Fibroblast of the aortic adventitia (primary cell): ENCODE measurements at regions not wholly inside any gene's neighbourhood (a gene's known extent, or its start where the extent isn't known, plus 50 kb on each side); places are given as distances from the start of the nearest gene placed in this dataset.

Experiments
- DNase-seq: peaks from one replicate; pipeline ENCODE4 v3.0.0-alpha.2; 2010; ENCODE audit warnings: low read depth
- H3K4me3 ChIP-seq: 2 replicates; pipeline ENCODE4 v1.5.1; 2011; ENCODE audit warnings: low read depth, mild to moderate bottlenecking, control low read depth, low read length, moderate library complexity
- CTCF ChIP-seq: IDR thresholded peaks from 2 replicates; pipeline ENCODE4 v1.5.1; 2011; ENCODE audit warnings: mild to moderate bottlenecking, low read length, control low read depth, inconsistent platforms; ENCODE audit not compliant: insufficient read depth

GRCh38 chr21:14874379-14874778 is 190.4 kb downstream of the NRIP1 start:
- H3K4me3 ChIP-seq = no peak overlapping the region
- no peak for TF ChIP-seq CTCF
- no peak for DNase-seq

GRCh38 chr21:14871861-14872260 is 192.9 kb downstream of the NRIP1 start:
- no peak for TF ChIP-seq CTCF
- no peak overlapping the region for H3K4me3 ChIP-seq
- DNase-seq = no peak

GRCh38 chr21:14870853-14871149 is 194.0 kb downstream of the NRIP1 start:
- H3K4me3 ChIP-seq = no peak overlapping the region
- DNase-seq = no peak
- no peak for TF ChIP-seq CTCF

- TF ChIP-seq CTCF = no peak
- H3K4me3 ChIP-seq = no peak overlapping the region
Observed at GRCh38 chr21:14869984-14870852, 194.6 kb downstream of the NRIP1 start.

GRCh38 chr21:14866859-14867765 is 197.7 kb downstream of the NRIP1 start:
- no peak for TF ChIP-seq CTCF
- DNase-seq = no peak
- no peak overlapping the region for H3K4me3 ChIP-seq

More at GRCh38 chr21:14869984-14870852, 194.6 kb downstream of the NRIP1 start:
- no peak for DNase-seq

- no peak overlapping the region for H3K4me3 ChIP-seq
- DNase-seq = peak; percentile 84
- peak; percentile 73 for TF ChIP-seq CTCF
Observed at GRCh38 chr21:14864211-14865021, 200.4 kb downstream of the NRIP1 start.
